K562 (cell line): ENCODE measurements at regions not wholly inside any gene's neighbourhood (a gene's known extent, or its start where the extent isn't known, plus 50 kb on each side); places are given as distances from the start of the nearest gene placed in this dataset.

Experiments
- ATAC-seq: fragments of 200-7000 bp; cut with Tn5 transposase; 3 replicates; pipeline ENCODE4 v1.9.1; 2020; ENCODE audit warnings: moderate library complexity
- BruUV-seq: library from RNA; stranded (reverse); fragments of 400-500 nt; replicated peaks from 2 replicates; lab custom pipeline; 2021; lab: Mats Ljungman, UMichigan
- CTCF ChIA-PET: fragments of 300-600 bp; formaldehyde crosslinking; extraction: SDS; loops from one replicate; lab custom pipeline; 2021; ENCODE audit warnings: low intra/inter-chr PET ratio; lab: Yijun Ruan, JAX
- POLR2A ChIA-PET: fragments of 300-600, 350-650 bp; sonication (Branson Sonifier 250); formaldehyde crosslinking; extraction: SDS; loops from one replicate; lab custom pipeline; 2021; ENCODE audit warnings: antibody characterized with exemption, inconsistent platforms; lab: Yijun Ruan, JAX
- DNase-seq, 4 experiments: peaks; one replicate each; pipeline versions ENCODE4 v3.0.0 to v3.0.0-alpha.2; 2011 to 2018; ENCODE audit warnings: low spot score in 3 of 4, mixed read lengths in 3 of 4; ENCODE audit errors: extremely low read depth in 1 of 4
- FAIRE-seq: peaks from 2 replicates; lab custom pipeline; 2011; peaks lifted over from hg19 to GRCh38; lab: Jason Lieb, UNC
- H2AFZ ChIP-seq: 2 replicates; pipeline ENCODE4 v1.6.0; 2011; ENCODE audit warnings: low read depth, low read length, control low read depth, inconsistent platforms
- H3K27ac ChIP-seq: fragments of 200-600 bp; 3 replicates; pipeline ENCODE4 v1.8.0; 2011; ENCODE audit warnings: low read depth, mild to moderate bottlenecking, control low read depth, inconsistent platforms, low read length, moderate library complexity, mixed read lengths; ENCODE audit errors: extremely low read depth
- H3K27me3 ChIP-seq, 2 experiments: fragments of 300-600 bp in 1 of 2; 2 replicates in 1 of 2; 3 replicates in 1 of 2; pipeline versions ENCODE4 v1.6.0 to v1.8.0; 2011; ENCODE audit warnings: inconsistent platforms in 2 of 2, low read length in 2 of 2, mild to moderate bottlenecking in 1 of 2, mixed read lengths in 1 of 2, moderate library complexity in 1 of 2; ENCODE audit not compliant: control insufficient read depth in 2 of 2, insufficient read depth in 2 of 2
- H3K36me3 ChIP-seq: fragments of 300-600 bp; 3 replicates; pipeline ENCODE4 v1.8.0; 2011; ENCODE audit warnings: mild to moderate bottlenecking, low read length, inconsistent platforms; ENCODE audit not compliant: control insufficient read depth, insufficient read depth
- H3K4me1 ChIP-seq, 2 experiments: fragments of 200-600 bp in 1 of 2; replicated peaks in 1 of 2; 2 replicates in 1 of 2; 3 replicates in 1 of 2; pipeline versions ENCODE4 v1.5.1 to v1.8.0; 2011; ENCODE audit warnings: inconsistent platforms in 2 of 2, low read length in 2 of 2, mild to moderate bottlenecking in 1 of 2, mixed read lengths in 1 of 2, moderate library complexity in 1 of 2; ENCODE audit not compliant: control insufficient read depth in 2 of 2, insufficient read depth in 2 of 2
- H3K4me2 ChIP-seq: 2 replicates; pipeline ENCODE4 v1.6.1; 2011; ENCODE audit warnings: low read length, control low read depth, inconsistent platforms, mixed read lengths; ENCODE audit not compliant: insufficient read depth
- H3K4me3 ChIP-seq: fragments of 200-600 bp; sonication (generic), shearing (Covaris generic); 2 replicates; pipeline ENCODE4 v1.5.1; 2016; ENCODE audit warnings: control low read depth, inconsistent platforms
- H3K79me2 ChIP-seq: fragments of 200-600 bp; 3 replicates; pipeline ENCODE4 v1.8.0; 2011; ENCODE audit warnings: low read length, inconsistent platforms; ENCODE audit not compliant: control insufficient read depth, insufficient read depth
- H3K9ac ChIP-seq, 2 experiments: 2 replicates each; pipeline versions ENCODE4 v1.6.0 to v1.6.1; 2011; ENCODE audit warnings: low read depth in 2 of 2, low read length in 2 of 2, control low read depth in 1 of 2, inconsistent platforms in 1 of 2, mild to moderate bottlenecking in 1 of 2, mixed read lengths in 1 of 2; ENCODE audit not compliant: insufficient read depth in 1 of 2
- H3K9me1 ChIP-seq: one replicate; pipeline ENCODE4 v1.6.0; 2011; ENCODE audit warnings: inconsistent platforms, mild to moderate bottlenecking, low read length, moderate library complexity; ENCODE audit not compliant: control insufficient read depth, insufficient read depth
- H3K9me3 ChIP-seq: replicated peaks from 2 replicates; pipeline ENCODE4 v1.5.1; 2011; ENCODE audit warnings: low read depth, low read length, inconsistent platforms; ENCODE audit not compliant: control insufficient read depth, insufficient read depth
- H4K20me1 ChIP-seq: replicated peaks from 2 replicates; pipeline ENCODE4 v1.6.1; 2011; ENCODE audit warnings: low read length, inconsistent platforms, mixed read lengths; ENCODE audit not compliant: control insufficient read depth, insufficient read depth
- HSF4 ChIP-seq: fragments of 250-450 bp; sonication (Bioruptor Pico); IDR thresholded peaks from 2 replicates; pipeline ENCODE4 v2.1.2; 2022; ENCODE audit warnings: mild to moderate bottlenecking, moderate library complexity, borderline replicate concordance
- WGBS: fragments of 100-300 bp; shearing (Covaris generic); methylation state at CpG from one replicate; pipeline ENCODE4 v1.1.6; 2016; ENCODE audit warnings: low coverage, mixed read lengths; ENCODE audit not compliant: insufficient coverage; ENCODE audit errors: missing lambda C conversion rate; 5-methylcytosine and 5-hydroxymethylcytosine counted together
- in situ Hi-C: fragments of 300-500 bp; cut with MboI; formaldehyde crosslinking; loops from 4 replicates; pipeline ENCODE4 v1.15.0; 2018; ENCODE audit warnings: inconsistent platforms, mixed read lengths
- intact Hi-C: fragments of 100-400 bp; cut with micrococcal nuclease; formaldehyde crosslinking; loops from 2 replicates; pipeline ENCODE4 v1.14.2; 2022
- TF ChIP-seq, protein P1 (sequence below): sonication (generic); formaldehyde crosslinking; IDR thresholded peaks from 2 replicates; pipeline ENCODE4 v1.4.0; 2020; ENCODE audit warnings: mild to moderate bottlenecking, missing genetic modification reagents

DNA sequence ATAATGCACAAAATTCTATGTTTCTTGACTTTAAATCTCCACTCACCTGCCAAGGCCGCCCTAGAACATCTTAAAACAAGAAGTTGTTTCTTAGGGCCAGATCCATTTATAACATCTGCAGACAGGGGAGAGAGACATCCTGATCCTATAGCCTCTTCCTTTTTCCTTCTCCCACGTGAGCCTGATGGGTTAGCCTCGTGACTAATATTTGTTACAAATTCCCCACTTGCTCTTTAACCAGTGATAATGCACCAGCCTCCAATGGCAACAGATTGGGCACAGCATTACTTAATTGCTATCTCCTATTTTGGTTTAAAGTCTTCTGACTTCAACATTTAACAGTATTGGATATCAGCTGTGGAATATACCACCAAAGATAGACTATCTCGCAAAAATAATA, 196.5 kb downstream of the GADD45G start:
- Histone ChIP-seq H3K9me1 (no peaks in the 10 kb centered on the region), H3K4me3 (no peak overlapping the region), H3K36me3 (no peaks in the 10 kb centered on the region), H3K27ac (no peak overlapping the region), H2AFZ (no peak overlapping the region), H3K9me3 (no peaks in the 10 kb centered on the region), H3K27me3 (no peaks in the 10 kb centered on the region; a peak in 1 of 5 replicates), H3K79me2 (no peaks in the 10 kb centered on the region), H3K4me2 (no peak overlapping the region), H3K4me1 (no peaks in the 10 kb centered on the region; a peak in 1 of 5 replicates), H4K20me1 (no peaks in the 10 kb centered on the region), H3K9ac (no peak overlapping the region)
- in situ Hi-C loops (no loop called here), intact Hi-C loops (no loop called here)
- WGBS: 0% methylated on average over 3 of the region's 4 CpGs
- DNase-seq (no peak), ATAC-seq (no peak), FAIRE-seq (no peak)
- TF ChIP-seq HSF4 (CRISPR knock-in tag): no peak
- TF ChIP-seq, protein P1, sequence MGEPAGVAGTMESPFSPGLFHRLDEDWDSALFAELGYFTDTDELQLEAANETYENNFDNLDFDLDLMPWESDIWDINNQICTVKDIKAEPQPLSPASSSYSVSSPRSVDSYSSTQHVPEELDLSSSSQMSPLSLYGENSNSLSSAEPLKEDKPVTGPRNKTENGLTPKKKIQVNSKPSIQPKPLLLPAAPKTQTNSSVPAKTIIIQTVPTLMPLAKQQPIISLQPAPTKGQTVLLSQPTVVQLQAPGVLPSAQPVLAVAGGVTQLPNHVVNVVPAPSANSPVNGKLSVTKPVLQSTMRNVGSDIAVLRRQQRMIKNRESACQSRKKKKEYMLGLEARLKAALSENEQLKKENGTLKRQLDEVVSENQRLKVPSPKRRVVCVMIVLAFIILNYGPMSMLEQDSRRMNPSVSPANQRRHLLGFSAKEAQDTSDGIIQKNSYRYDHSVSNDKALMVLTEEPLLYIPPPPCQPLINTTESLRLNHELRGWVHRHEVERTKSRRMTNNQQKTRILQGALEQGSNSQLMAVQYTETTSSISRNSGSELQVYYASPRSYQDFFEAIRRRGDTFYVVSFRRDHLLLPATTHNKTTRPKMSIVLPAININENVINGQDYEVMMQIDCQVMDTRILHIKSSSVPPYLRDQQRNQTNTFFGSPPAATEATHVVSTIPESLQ (CRISPR knock-in tag): no peak
- POLR2A ChIA-PET: no interaction called here
- no TSS peak for BruUV-seq
- CTCF ChIA-PET: no interaction called here
